CD4-positive, alpha-beta T cell treated with Interleukin-15 for 4 hours (primary cell): ENCODE measurements at regions not wholly inside any gene's neighbourhood (a gene's known extent, or its start where the extent isn't known, plus 50 kb on each side); places are given as distances from the start of the nearest gene placed in this dataset.

Experiments
- DNase-seq: peaks from one replicate; pipeline ENCODE4 v3.0.0-alpha.2; 2020; ENCODE audit warnings: low spot score

GRCh38 chr13:97057176-97057575 is 62.9 kb upstream of the OXGR1 start:
- DNase-seq: no peak

GRCh38 chr13:97058391-97058790 is 64.1 kb upstream of the OXGR1 start:
- no peak for DNase-seq

GRCh38 chr13:97058926-97059325 is 64.7 kb upstream of the OXGR1 start:
- no peak for DNase-seq

GRCh38 chr13:97067017-97067895 is 73.0 kb upstream of the OXGR1 start:
- no peak for DNase-seq

GRCh38 chr13:97068151-97068550 is 73.9 kb upstream of the OXGR1 start:
- DNase-seq: no peak

GRCh38 chr13:97069050-97069815 is 75.0 kb upstream of the OXGR1 start:
- no peak for DNase-seq

GRCh38 chr13:97072297-97072696 is 78.0 kb upstream of the OXGR1 start:
- DNase-seq: no peak

GRCh38 chr13:97074618-97075017 is 80.3 kb upstream of the OXGR1 start:
- DNase-seq: no peak

- no peak for DNase-seq
Observed at GRCh38 chr13:97076898-97077297, 82.6 kb upstream of the OXGR1 start.

GRCh38 chr13:97077341-97077740 is 83.1 kb upstream of the OXGR1 start:
- DNase-seq: no peak

- DNase-seq: no peak
Observed at GRCh38 chr13:97079726-97080125, 85.5 kb upstream of the OXGR1 start.

GRCh38 chr13:97082461-97083207 is 88.4 kb upstream of the OXGR1 start:
- DNase-seq: no peak

- no peak for DNase-seq
Observed at GRCh38 chr13:97091196-97091595, 96.9 kb upstream of the OXGR1 start.

- DNase-seq: no peak
Observed at GRCh38 chr13:97100821-97101220, 106.5 kb upstream of the OXGR1 start.

GRCh38 chr13:97101912-97102708 is 107.8 kb upstream of the OXGR1 start:
- no peak for DNase-seq

- no peak for DNase-seq
Observed at GRCh38 chr13:97106323-97106722, 112.0 kb upstream of the OXGR1 start.

GRCh38 chr13:97107815-97108529 is 113.7 kb upstream of the OXGR1 start:
- no peak for DNase-seq

- no peak for DNase-seq
Observed at GRCh38 chr13:97108530-97108900, 113.6 kb upstream of the MBNL2 start.

GRCh38 chr13:97109256-97109655 is 112.9 kb upstream of the MBNL2 start:
- no peak for DNase-seq

- peak; percentile 79 for DNase-seq
Observed at GRCh38 chr13:97109841-97110492, 112.2 kb upstream of the MBNL2 start.

GRCh38 chr13:97110936-97111335 is 111.2 kb upstream of the MBNL2 start:
- DNase-seq: no peak
